ENCODE measurements at regions not wholly inside any gene's neighbourhood (a gene's known extent, or its start where the extent isn't known, plus 50 kb on each side); places are given as distances from the start of the nearest gene placed in this dataset.
"Not testable (repeated sequence)": the region's sequence is repeated elsewhere in the genome, so short reads cannot be mapped to it uniquely, and the experiment has no call there.

DNA sequence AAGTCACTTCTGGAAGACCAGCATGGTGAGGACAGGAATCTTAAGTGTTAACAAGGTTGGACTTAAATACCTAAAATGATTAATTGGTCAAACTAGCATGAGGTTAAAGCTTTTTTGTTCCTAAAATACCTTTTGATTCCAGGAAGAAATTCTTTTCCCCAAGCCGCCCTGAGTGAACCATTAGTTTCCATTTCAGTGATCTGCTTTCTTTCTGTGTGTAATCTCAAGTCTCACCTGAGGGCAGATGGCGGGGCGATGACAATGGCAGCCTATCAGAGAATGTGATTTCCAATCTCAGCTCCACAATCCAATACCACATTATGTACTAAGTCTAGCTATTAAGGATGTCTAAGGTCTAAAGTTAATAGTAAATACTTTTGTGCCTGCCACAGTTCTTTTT is 390.9 kb upstream of the SGCG start:
- no peak for DNase-seq

DNA sequence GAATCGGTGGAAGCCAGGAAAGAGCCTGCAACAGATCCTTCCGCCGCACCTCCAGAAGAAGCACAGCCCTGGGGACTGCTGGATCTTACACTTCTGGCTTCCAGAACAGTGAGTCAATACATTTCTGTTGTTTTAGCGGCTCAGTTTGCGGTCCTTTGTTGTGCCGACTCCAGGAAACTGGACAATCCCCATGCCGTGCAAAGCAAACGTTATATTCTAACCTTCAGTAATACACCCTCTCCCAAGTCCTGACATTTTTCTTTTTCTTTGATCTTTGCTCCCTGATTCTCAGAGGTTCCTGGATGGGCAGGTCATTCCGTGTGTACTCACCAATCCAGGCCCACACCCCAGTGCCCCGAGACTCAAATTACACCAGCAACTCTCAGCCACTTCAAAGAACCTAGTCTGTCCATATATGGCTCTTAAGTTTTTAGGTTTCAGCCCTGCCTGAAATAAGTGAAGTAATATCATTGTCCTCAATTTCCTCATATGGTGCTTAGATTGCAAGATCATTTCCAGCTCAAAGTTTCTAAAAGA is 387.1 kb upstream of the SGCG start:
- no peak for DNase-seq

DNA sequence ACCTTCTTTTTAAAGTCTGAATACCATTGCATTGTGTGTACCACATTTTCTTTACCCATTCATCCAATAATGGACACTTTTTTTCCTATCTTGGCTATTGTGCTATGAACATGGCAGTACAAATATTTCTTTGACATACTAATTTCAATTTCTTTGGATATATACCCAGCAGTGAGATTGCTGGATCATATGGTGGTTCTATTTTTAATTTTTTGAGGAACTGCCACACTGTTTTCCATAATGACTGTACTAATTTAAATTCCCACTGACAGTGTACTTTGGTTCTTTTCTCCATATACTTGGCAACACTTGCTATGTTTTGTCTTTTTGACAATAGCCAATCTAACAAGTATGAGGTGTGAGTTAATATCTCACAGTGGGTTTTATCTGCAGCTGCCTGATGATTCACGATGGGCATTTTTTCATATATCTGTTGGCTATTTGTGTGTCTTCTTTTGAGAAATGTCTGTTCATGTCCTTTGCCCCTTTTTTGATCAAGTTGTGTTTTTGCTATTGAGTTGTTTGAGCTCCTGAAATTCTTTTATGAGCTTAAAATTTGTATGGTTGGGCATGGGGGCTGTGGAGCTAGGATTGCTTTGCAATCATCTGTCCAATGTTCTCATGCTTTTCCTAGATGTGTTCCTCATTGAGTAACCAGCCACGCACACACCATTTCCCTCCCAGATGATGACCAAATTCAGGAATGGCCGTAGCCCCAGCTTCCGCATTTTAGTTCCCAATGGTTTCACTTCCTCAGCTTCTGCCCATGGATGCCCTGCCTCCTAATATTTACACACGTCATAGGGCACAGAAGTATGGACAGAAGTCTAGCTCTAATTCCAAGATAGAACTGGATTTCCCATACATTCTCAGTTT is 380.0 kb upstream of the SGCG start:
- DNase-seq, result peak; percentile 29

DNA sequence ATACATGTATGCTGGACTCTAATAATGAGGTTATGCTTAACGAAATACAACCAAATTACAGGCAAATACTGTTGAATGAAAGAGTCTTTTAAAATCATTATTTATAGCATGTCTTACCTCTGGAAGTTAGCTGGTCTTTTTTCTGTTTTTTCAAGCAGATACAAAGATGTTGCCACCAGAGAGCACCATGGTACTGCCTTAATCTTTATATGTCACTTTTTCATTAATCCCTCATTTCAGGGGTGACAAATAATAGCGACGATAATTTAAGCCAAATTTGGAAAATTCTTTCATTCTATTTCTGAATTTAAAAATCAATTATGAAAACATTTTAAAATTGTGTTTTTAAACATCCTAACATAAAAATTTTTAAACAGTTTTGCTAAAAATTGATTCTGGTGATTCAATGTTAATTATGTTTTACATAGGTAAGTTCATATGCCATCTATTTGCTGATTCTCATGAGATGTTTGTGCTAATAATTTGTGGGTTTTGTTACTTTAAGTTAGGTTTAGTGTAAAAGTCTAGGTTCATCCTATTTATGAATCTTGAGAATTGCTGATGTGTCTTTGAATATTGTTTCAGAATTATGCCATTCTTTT is 379.3 kb upstream of the SGCG start:
- no peak for DNase-seq

DNA sequence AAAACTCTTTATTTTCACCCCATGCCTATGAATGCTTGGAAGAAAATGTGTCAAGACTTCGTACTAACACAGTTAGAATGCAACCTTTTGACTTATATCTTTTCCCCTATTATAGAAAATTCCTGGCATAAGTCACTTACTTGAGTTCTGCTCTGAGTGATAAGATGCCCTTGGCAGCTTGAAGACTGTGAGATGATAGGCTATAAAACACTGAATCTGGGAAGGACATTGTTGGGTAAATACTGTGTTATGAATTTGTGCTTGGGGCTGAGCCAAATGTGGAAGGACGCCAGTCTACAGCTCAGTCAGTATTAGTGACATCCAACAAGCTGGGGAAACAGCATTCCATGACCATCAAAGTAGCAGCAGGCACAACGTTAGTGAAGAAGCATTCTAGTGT is 368.0 kb upstream of the SGCG start:
- no peak for DNase-seq

DNA sequence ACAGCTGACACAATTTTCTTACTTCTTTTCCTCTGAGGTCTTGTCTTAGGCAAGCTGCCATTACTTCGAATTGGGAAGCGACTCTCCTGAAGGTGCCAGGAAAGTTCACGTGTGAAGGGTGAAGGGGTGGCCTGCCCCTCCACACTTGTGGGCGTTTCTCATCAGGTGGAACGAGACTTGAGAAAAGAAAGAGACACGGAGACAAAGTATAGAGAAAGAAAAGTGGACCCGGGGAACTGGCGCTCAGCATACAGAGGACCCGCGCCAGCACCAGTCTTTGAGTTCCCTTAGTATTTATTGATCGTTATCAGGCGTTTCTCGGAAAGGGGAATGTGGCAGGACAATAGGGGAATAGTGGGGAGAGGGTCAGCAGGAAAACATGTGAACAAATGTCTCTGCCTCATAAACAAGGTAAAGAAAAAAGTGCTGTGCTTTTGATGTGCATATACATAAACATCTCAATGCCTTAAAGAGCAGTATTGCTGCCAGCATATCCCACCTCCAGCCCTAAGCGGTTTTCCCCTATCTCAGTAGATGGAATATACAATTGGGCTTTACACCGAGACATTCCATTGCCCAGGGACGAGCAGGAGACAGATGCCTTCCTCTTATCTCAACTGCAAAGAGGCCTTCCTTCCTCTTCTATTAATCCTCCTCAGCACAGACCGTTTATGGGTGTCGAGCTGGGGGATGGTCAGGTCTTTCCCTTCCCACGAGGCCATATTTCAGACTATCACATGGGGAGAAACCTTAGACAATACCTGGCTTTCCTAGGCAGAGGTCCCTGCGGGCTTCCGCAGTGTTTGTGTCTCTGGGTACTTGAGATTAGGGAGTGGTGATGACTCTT is 367.0 kb upstream of the SGCG start:
- DNase-seq, result not testable (repeated sequence)

DNA sequence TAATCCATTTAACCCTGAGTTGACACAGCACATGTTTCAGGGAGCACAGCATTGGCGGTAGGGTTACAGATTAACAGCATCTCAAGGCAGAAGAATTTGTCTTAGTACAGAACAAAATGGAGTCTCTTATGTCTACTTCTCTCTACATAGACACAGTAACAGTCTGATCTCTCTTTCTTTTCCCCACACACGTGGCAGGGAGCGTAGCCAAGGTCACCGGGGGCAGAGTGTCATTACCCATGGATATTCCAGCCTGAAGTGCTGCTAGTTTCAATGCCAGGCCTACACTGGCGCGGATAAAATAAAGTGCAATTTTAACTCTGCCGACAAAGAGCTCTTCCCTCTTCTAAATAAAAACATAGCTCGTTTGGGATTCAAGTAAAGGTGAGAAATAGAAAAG is 366.3 kb upstream of the SGCG start:
- DNase-seq, result not testable (repeated sequence)

DNA sequence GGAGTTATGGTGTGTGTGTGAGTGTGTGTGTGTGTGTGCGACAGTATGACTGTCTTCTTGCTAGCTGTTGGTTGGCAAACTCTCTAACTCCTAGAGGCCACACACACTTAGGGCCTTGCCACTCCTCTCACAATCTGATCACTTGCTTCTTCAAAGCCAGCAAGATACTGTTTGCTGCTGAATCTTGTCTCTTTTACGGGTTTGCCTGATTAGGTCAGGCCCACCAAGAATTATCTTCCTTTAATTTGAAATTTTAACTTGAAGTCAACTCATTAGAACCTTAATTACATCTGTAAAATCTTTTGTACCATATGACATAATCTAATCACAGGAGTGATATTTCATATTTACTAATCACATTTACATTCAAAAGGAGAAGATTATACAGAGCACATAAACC is 359.2 kb upstream of the SGCG start:
- no peak for DNase-seq

DNA sequence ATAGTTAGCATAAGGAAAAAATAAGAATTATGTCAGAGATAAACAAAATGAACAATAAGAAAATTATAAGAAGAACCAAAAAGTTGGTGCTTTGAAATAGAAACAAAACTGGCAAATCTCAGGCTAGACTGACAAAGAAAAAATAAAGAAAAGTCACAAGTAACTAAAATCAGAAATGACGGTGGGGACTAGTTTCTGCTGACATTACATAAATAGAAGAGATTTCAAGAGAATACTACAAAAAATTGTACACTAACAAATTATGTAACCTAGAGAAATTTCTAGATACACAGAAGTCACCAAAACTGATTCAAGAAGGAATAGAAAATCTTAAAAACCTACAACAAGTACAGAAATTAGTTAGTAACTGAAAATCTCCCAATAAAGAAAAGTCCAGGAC is 355.6 kb upstream of the SGCG start:
- DNase-seq, result no peak

DNA sequence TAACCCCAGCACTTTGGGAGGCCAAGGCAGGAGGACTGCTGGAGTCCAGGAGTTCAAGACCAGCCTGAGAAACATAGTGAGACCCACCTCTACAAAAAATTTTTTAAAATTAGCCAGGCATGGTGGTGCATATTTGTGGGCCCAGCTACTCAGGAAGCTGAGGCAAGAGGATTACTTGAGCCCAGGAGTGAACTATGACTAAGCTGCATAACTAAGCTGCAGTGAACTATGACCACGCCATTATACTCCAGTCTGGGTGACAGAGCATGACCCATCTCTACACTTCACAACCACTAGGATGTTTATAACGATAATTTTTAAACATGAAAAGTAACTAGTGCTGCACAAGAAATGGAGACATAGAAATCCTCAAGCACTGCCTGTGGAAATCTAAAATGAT is 352.7 kb upstream of the SGCG start:
- DNase-seq, result no peak

DNA sequence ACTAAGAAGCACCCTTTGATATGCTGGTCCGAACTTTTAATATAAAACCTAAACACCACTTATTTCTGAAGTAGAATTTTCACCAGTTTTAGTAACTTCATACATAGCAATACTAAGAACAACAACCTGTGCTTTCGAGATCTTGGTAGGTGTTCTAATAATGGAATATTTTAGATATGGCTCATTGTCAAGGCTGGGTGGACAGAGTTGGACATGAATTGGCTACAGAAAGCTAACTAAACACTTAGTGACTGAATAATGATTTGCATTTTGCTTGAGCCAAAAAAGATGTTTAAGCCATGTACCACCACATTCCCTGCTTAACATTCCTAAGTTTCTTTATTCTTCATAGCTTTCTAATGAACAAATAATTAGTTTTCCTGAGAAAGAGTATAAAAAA is 344.3 kb upstream of the SGCG start:
- DNase-seq, result no peak

DNA sequence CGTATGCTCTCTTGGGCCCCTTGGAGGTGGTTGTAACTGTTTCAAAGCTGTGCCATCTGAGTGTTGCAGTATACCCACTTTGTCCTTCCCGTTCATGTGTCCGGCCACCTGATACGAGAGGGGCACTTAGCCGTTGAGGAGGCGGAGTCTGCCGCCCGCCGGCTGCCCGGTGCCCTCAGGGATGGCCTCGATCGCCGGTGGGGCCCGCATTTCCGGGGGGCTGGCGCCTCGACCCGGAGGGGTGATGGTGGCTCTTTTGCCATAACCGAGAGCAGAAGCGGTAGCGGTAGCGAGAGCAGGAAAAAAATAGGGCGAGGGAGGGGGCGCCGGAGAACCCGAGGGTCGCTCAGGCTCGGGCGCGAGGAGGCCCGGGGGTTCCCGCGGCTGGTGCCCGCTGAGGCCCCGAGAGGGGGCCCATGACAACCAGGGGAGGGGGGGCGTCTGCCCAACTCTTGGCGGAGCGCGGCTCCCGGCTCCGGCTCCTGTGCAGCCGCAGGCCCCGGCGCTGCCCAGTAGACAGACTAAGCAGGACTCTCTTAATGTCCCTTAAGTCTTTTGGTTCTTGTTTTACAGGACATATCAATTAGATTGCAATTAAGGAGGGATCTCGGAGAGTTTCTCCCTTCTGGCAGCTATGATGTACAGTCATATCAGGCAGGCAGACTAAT is 342.7 kb upstream of the SGCG start:
- no peak for DNase-seq

DNA sequence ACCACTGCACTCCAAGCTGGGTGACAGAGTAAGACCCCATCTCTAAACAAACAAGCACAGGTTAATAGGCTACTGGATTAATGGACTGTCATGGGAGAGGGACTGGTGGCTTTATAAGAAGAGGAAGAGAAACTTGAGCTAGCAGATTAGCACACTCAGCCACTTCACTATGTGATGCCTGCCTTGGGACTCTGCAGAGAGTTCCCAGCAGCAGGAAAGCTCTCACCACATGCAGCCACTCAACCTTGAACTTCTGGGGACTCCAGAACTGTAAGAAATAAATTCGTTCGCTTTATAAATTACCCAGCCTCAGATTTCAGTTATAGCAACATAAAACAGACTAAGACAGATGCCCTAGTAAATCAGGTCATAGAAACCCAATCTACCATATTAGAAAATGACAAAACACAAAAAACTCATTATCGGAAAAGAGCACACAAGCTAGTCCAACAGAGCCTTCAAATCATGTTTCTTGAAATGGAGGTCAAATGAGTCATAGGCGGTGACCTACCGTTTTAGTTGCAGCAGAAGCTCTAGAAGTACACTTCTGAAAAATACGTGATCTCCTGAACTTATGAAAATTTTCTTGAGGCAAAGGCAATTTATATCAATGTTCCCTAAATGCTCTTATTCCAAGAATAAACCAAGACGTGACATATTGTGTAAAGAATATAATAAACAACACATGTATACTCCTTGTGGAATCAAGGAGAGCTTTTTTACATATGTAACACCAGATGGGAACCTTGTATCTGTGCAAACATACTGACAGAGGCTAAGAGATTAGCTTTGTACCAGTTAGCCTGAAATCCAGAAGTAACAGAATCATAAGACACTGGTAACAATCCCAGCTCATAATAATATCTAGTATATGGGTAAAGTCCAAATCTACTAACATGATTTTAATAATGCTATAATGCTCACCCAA is 340.9 kb upstream of the SGCG start:
- DNase-seq, result no peak

DNA sequence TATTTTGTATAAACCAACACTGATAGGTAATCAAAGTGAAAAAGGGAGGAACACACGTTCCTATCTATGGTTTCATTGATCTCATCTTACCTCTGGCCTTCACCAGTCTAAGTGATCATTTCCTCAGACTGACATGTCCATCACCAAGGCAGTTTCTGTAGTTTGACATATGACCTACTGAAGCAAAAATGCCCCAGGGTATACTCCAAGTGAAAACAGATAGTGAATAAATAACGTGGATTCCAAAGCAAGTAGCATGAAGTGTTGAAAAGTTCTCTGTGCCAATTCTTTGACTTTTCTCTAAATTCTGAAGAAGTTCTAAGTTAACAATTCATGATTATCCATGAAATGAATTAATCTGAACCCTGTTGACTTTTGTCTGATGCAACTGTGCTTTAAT is 334.2 kb upstream of the SGCG start:
- no peak for DNase-seq

DNA sequence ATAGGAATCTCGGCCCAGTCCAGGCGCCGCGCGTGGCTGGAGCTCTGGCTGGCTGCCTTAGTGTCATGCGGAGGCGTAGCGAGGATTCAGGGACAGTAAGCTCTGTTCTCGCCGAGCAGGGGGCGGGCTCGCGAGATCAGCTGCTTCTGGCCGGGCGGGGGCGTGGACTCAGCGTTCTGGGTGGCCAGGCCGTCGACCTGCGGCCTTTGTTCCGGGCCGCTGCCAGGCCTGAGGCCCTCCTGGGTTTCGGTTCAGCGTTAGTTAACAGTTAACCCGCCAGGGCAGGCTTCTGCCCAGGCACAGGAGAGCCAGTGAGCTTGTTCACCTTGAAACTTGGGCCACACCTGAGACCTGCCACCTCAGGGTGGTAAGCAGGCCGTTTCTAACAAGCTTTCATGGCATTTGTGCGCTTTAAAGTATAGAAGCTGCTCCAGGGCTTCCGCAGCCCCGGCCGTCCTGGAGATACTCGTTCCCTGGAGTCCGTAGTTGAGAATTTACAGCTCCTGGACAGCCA is 332.2 kb upstream of the SGCG start:
- DNase-seq, result no peak

DNA sequence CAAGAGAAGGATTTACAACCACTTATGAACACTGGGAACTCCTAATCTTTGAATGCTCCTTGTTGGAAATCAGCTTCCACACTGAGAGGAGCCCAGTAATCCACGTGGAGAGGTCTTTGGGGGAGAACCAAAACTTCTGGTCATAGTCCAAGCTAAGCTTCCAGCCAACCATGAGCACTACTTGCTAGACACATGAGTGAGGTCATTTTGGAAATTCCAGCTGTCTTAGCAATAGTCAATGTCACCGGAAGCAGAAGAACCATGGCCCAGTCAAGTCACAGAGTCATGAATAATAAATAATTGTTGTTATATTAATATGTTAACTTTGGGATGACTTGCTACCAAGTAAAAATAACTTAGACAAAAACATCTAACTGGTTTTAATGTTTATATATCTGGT is 324.9 kb upstream of the SGCG start:
- no peak for DNase-seq

DNA sequence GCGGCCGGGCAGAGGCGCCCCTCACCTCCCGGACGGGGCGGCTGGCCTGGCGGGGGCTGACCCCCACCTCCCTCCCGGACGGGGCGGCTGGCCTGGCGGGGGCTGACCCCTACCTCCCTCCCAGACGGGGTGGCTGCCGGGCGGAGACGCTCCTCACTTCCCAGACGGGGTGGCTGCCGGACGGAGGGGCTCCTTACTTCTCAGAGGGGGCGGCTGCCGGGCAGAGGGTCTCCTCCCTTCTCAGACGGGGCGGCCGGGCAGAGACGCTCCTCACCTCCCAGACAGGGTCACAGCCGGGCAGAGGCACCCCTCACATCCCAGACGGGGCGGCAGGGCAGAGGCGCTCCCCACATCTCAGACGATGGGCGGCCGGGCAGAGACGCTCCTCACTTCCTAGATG is 321.8 kb upstream of the SGCG start:
- DNase-seq, result not testable (repeated sequence)

DNA sequence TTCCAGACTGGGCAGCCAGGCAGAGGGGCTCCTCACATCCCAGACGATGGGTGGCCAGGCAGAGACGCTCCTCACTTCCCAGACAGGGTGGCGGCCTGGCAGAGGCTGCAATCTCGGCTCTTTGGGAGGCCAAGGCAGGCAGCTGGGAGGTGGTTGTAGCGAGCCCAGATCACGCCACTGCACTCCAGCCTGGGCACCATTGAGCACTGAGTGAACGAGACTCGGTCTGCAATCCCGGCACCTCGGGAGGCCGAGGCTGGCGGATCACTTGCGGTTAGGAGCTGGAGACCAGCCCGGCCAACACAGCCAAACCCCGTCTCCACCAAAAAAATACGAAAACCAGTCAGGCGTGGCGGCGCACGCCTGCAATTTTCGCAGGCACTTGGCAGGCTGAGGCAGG is 321.4 kb upstream of the SGCG start:
- not testable (repeated sequence) for DNase-seq

DNA sequence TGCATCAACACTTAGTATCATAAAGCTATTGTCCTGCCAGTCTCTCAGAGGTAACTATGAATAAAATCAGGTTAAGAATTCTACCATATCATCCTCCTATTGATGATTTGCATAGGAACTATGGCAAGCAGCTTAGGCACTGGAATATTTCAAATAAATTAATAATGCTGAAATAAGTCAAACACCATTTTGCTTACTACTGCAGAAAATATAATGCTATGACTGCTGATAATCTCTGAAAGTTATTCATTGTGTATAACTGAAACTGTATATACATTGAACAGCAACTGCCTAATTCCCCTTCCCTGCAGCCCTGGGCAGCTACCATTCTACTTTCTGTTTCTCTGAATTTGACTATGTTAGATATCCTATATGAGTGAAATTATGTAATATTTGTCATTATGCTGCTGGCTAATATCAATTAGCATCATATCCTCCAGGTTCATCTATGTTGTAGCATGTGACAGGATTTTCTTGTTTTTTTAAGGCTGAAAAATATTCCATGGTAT is 318.8 kb upstream of the SGCG start:
- no peak for DNase-seq

DNA sequence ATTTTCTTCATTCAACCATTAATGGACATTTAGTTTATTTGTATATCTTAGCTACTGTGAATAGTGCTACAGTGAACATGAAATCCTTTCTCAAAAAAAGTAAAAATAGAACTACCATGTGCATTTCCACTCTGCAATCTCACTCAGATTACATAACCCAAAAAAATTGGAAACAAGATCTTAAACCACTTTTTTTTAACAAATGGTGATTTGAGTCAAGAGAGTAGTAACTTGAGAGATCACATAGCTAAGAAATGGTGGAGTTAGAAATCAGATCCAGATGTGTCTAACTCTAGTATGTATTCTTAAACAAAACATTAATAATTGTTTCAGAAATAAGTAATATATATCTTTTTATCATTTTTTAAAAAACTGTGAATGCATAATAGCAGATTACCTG is 318.3 kb upstream of the SGCG start:
- no peak for DNase-seq

DNA sequence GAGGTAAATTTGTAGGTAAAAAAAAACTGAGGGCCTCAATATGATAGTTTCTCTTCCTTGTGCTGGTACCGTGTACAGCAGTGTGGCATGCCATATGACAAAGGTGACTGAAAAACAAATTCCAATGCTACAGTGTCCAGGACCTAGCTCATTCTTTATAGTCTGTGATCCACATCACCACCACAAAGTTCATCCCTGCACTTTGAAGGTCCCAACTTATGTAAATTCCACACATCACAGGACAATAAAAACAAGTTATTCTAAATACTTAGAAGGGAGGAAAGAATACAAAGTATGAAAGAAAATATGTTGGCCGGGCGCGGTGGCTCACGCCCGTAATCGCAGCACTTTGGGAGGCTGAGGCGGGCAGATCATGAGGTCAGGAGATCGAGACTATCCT is 314.6 kb upstream of the SGCG start:
- no peak for DNase-seq

Measured in left hindlimb (tissue), 1 donor.